D341Med (cell line): ENCODE measurements at regions not wholly inside any gene's neighbourhood (a gene's known extent, or its start where the extent isn't known, plus 50 kb on each side); places are given as distances from the start of the nearest gene placed in this dataset.

ENCODE experiments used
- DNase-seq: peaks from one replicate; pipeline ENCODE4 v3.0.0; 2012; ENCODE audit warnings: low spot score

DNA sequence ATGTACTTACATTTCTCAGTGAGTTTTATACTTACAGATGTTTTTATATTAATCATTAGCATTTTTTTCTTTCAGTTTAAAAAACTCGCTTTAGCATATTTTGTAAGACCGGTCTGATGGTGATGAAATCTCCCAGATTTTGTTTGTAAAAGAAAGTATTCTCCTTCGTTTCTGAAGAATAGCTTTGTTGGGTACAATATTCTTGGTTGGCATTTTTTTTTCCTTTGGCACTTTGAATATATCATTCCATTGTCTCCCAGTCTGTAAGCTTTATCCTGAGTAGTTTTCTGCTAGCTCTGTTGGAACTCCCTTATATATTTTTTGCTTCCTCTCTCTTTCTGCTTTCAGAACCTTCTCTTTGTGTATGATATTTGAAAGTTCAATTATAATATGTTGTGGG, 412.6 kb downstream of the RASEF start:
- no peak for DNase-seq

DNA sequence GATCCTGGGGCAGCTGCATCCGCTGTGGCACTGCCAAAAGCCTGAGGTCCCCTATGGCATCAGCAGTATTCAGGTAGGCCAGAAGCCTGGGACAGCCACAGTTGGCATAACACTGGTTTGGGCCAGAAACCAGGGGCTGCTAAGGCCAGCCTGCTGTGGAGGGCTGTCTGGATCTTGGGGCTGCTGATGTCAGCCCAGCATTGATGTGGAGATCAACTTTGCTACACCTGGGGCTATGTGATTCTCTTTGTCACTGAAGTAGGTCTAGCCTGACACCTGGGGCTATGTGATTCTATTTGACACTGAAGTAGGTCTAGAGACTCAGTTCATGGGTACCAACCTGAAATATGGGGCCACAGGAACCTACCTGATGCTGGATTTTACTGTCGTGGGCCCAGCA, 411.5 kb downstream of the RASEF start:
- no peak for DNase-seq

DNA sequence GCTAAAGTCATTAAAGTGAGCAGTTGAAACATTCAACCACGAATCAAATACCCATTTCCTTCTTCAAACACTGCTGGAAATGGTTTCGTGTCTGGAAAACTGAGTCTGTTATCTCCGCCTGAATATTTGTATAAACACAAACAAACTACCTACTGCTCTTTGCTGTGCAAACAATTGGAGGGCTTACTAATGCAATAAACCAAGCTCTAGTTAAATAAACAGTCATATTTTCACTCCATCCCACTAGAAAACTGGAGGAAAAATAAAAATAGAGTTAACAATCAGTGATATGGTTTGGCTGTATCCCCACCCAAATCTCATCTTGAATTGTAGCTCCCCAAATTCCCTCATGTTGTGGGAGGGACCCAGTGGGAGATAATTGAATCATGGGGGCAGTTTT, 397.6 kb downstream of the RASEF start:
- DNase-seq = no peak

DNA sequence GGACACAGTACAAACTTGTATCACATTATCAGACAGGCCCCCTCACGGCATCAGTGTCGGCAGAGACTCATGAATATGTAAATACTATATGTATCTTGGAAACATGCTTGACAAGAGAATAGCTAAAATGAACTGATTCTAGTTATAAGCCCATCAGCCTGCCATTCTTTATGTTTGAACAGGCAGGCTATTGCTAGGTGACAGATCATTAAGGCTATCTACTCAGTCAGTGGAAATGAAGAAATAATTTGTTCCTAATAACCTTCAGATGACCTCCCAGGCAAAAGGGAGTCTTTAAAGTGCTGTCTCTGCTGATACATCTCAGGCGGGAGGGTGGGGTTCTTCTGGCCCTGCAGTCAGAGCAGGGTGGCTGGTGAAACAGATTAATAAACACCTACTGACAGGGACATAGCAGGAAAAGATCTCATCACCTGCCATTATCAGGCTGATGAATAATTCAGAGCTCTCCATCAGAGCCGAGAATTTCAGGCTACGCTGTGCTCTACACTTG, 394.2 kb downstream of the RASEF start:
- DNase-seq = no peak

DNA sequence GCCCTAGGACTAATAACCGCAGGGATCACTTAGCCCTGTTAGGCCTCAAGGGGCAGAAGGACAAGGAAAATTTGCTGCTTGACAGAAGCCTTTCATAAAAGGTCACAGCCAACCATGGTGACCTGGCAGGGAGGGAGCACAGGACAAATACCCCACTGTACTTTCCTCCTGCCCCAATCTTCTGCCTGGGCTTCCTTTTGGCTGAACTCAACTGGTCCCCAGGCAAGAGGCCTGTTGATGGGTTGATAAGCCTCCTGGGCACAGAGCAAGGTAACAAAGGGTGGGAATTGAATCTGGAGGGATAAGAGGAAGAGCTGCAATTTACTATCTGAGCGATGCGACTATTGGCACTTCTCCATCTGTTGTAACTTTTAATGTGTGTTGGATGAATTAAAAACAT, 392.9 kb downstream of the RASEF start:
- DNase-seq = no peak

DNA sequence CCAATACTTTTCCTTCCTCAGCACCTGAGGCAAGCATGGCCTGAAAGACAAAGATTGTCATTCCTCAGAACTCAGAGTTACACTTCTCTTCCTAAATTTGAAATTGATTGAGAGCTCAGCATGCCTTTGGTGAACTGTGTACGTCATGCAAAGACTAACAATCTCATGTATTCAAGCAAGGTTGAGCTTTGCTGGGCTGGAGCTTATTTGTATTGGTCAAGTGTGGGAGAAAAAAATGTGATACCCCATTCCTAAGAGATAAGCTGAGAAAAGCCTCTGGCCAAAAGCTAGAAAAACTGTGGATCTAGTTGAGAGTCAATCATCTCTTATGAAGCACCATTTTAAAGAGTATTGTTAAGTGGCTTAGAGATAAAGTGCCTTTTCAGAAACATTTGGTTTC, 392.2 kb downstream of the RASEF start:
- no peak for DNase-seq

DNA sequence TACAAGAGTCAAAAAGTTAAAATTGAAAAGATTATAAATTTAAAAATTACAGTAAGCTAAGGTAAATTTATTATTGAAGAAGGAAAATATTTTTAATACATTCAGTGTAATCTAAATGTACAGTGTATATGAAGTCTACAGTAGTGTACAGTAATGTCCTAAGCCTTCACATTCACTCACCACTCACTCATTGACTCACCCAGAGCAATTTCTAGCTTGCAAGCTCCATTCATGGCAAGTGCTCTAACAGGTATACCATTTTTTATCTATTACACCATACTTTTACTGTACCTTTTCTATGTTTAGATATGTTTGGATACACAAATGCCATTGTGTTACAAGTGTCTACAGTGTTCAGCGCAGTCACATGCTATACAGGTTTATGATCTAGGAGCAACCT, 389.7 kb downstream of the RASEF start:
- no peak for DNase-seq

DNA sequence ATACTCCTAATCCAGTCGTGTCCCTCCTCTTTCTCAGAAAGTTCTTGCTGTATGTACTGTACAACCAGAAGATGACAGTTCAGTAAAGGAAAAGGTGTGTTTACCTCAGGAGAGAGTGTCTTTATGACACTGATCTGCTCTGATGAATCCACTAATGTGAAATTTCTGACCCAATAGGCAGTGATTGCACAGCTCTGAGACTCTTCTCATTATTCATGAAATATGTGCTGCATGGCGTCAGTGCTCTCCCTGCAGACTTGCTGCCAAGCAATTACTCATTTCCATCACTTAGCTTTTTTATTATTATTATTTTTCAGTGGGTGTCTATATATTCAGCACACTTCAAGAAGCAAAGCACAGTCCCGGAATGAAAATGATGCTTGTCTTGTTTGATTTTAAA, 389.0 kb downstream of the RASEF start:
- DNase-seq = no peak

DNA sequence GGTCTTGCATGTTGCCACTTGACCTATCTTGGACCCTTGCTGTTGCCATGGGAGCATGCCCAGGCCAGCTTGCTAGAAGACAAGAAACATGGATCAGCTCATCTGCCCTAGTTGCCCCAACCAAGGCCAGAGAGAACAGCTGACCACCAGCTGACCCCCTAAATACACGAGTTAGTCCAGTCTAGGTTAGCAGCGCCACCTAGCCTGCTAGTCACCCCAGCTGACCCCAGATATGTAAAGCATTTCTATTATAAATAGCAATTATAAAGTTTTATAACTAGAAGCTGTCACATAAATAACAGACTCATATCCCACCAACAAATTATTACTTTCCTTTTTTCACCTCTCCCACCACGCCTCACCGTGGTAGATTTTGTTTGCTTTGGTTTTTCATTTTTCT, 387.8 kb downstream of the RASEF start:
- DNase-seq = no peak

DNA sequence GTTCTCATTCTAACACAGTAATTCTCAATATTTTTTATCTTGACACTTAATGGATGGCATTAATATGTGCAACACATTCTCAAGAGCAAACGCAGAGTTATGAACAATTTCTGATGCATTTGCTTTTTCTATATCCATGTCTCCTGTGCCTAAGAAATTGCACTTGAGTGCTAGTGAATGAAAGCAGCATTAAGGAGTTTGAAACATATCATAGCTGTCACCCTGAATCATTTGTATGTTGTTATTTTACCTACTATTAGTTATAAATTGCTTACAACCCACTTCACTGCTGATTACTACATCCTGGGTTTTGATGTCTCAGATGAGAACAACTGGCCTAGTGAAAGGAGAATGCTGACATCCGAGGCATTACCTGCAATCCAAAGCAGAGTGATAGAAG, 387.3 kb downstream of the RASEF start:
- DNase-seq = no peak

DNA sequence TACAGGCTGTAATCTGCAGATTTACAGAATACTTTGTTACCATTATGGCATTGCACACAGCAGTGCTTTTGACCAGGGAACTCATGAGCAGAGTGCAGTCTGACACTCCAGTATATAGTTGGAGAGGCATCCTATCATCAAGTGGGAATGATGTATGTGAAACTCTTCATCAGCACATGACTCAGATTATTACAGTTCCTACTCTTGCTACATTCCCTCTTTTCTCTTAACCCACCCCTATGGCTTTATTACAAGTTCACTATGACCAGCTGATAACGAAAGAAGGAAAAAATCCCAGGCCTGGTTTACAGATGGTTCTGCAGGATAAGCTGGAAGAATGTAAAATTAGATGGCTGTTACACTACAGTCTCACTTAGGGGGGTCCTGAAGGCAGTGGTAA, 385.9 kb downstream of the RASEF start:
- DNase-seq = no peak

DNA sequence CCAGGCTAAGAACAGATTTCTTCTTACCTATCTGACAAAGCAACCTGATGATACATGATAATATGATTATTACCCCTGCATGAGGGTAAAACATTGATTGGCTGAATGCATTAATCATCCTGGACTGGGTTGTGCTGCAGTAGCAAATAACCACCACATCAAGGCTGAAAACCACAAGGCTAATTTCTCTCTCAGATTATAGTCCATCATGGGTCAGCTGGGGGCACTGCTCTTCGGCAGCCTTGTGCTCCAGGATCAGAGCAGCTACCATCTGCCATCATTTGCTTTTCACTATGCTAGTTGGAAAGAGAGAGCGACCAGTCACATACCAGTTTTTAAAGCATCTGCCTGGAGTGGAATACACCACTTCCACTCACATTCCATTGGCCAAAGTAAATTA, 383.5 kb downstream of the RASEF start:
- no peak for DNase-seq

DNA sequence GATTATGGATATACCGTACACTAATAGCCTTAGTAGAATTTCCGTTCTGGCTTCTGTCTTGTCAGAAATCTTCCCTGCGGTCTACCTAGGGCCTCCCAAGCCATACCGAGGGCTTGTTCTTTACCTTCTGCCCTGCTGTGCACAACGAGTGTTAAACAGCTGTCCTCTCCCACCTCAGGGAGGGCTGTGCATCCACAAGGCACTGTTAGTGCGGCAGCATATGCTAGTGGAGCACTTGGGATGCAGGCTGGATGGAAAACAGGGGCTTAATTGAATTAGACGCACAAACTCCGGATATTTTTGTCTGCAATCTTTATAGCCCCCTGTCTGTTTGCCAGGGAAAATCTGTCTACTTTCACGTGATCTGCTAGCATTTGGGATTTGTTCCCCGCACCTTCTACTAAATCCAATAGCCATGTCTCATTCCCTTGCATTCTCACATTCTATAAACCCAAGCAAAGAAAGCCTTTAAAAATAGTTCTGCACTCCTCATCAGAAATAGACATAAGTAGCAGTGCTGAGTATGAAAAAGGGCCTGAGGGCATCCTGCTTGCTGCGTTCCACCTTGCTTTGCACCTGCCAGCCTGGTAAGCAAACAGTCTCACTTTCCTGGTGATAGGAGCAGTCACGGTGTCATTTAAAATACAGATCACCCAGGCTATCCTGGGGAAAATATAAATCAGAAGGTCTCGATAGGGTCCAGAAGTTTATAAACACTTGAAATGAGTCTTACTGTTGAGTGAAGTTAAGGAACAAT, 382.6 kb downstream of the RASEF start:
- DNase-seq = no peak

DNA sequence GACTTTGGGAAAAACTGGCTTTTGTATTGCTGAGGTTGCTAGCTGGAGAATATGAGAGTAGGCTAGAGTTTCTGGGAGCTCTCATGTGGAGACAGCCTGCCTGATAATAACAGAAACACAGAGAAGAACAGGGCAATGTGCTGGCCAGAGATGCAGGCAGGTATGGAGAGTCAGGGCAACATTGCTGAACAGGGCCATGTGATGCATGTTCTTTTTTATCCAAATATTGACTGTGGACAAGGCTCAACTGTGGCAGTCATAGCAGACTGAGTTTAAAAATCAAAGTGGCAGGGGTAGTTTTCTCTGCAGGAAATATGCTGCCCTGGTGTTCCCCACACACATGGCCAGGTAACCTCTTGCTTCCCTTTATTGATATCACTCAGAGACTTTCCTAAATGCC, 381.1 kb downstream of the RASEF start:
- DNase-seq = no peak

DNA sequence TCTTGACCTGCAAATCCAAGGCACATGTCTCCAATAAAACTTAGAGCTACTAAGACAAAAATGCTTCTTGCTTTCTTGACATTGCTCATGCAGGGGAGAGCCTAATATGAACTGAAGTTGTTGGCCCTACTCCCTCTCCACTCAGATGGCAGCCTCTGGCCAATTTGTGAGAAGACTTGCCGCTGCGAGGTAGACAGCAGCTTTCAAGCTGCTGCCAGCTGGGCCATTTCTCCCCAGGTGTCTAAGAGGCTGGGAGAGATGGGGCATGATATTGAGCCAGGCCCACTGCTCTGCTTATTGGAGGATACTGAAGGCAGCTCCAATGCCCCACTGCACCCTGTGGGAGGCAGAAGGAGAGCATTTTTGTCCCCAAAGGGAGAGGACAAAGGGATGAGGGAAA, 380.5 kb downstream of the RASEF start:
- no peak for DNase-seq

DNA sequence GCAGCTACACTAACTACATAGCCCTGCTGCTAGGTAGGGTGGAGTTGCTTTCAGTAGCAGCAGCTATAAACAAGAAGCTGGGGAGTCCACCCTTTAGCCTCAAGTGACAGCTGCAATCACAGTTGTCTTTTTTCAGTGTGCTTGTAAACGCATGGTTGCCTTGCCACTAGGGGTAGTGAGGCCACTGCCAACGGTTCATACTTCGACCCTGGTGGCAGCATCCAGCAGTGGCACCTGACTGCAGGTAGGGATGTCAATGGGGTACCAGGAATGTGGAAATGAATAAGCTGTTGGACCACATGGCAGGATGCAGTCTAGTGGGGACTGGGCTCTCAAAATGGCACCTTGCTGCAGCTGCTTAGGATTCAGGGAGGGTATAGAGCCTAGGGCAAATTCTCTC, 367.2 kb downstream of the RASEF start:
- no peak for DNase-seq

DNA sequence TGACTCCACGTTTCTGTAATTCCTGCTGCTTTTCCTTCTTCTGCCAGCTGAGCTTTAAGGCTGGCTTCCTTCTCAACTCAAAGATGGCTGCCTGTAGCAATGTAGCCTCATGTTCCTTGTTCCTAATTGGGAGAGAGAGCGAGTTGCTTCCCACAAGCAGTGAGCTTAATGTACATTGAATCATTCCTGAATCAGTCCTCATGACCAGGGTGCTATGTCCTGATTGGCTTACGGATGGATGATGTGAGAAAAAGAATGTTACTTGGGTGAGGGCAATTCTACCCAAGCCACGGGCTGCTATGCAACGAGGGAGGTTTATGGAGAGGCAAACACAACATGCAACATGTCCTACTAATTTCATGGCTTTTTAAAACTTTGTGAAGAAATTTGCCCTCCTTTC, 356.2 kb downstream of the RASEF start:
- DNase-seq = no peak

DNA sequence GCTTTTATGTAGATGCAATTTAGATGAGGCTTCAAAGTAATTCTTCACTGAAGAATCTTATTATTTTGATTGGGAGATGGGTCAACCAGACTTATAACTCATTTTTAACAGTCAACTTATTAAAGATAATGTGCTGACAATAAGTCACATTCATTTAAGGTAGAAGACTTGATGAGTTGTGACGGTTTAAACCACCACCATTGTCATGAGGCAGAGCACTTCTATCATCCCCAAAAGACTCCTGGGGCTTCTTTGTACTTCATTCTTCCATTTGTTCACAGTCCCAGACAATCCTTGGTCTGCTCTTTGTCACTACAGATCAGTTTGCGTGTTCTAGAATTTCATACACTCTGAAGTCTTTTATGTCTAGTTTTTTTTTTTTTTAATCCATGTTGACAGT, 346.1 kb downstream of the RASEF start:
- no peak for DNase-seq

DNA sequence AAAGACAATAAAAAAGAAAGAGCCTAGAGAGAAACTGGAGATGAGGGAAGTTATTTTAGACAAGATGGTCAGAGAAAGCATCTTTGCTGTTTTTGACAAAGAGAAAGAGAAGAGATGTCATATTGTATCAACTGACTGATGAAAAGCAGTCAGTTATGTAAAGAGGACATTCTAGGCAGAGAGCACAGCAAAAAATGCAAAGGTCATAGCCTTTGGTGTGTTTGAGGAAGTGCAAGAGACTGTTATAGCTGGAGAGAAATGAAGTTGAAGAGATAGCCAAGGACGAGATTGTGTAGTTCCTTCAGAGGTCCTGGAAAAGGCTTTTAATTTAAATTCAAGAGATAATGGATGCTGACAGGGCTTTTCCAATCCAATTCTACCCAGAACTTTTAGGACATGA, 342.4 kb downstream of the RASEF start:
- DNase-seq = no peak

DNA sequence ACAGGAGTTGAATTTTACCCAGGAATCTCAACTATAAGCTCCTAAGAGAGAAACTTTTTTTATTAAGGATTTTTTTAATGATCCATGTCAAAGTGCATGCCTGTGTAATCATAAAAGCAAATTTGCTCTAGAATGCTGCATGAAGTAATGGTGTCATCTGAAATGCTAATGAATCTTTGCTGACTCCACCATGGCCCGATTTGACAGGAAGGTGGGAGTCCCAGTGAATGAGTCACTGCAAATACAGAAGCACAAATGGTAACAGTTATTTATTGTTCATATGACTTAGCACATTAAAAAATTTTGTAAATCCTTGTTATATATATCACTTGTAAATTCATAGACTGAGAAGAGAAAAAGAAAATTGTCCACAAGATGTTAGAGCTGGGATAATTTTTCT, 341.3 kb downstream of the RASEF start:
- DNase-seq = no peak

DNA sequence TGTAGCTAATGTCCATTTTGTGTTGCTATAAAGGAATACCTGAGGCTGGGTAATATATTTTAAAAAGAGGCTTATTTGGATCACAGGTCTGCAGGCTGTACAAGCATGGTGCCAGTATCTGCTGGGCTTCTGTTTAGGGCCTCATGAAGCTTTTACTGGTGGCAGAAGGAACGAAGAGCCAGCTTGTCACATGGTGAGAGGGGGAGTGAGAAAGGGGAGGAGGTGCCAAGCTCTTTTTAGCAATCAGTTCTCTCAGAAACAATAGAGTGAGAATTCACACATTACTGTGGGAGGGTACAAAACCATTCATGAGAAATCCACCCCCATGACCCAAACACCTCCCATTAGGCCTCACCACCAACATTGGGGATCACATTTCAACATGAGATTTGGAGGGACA, 340.9 kb downstream of the RASEF start:
- DNase-seq = no peak

DNA sequence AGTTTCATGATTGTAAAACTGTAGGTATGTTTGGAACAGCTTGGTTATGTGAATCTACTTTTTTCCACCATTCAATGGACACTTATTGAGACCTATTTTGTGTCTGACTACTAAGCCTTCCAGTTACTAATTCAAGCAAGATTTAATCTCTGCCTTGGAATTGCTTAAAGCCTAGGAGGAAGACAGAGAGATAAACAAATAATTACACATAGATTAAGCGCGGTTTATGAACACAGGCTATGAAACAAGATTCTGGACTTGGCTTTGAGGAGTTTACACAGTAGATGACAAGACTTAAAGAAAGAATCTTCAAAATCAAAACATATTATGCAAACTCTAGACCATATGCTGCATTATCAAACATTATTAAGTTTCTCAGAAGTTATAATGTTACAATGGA, 340.4 kb downstream of the RASEF start:
- DNase-seq = no peak

DNA sequence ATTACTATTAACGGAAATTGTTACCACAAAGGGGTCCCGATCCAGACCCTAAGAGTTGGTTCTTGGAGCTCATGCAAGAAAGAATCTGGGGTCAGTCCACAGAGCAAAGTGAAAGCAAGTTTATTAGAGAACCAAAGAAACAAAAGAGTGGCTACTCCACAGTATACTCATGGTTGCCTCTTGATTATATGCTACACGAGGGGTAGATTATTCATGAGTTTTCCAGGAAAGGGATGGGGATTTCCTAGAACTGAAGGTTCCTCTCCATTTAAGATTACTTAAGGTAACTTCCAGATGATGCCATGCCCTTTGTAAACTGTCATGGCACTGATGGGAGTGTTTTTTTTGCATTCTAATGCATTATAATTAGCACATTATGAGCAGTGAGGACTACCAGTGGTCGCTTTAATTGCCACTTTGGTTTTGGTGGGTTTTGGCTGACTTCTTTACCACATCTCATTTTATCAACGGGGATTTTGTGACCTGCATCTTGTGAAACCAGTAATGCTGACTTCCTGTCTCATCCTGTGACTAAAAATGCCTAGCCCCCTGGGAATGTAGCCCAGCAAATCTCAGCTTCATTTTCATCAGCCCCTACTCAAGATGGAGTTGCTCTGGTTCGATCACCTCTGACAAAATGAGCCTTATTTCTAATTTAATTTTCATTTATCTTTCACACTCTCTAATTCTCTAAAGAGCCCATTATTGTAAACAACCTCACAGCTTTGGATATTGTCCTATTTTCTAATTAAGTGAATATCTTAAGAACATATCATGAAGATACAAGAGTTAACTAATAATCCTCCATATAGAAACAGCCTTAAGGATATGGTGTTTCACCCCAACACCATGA, 336.3 kb downstream of the RASEF start:
- no peak for DNase-seq

DNA sequence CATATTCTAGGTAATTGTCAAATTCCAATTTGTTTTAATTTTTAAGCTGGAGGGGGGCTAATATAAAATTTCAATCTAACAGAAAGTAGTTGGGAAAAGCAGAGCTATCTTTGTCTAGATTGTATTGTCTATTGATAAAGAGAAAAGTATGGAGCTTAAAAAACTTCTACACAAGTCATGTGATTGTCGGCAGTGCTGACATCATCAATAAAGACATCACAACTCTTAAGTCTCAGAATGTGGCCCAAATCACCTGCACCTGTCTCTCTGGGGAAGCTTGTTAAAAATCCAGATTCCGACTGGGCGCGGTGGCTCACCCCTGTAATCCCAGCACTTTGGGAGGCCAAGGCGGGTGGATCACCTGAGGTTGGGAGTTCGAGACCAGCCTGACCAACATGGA, 333.8 kb downstream of the RASEF start:
- DNase-seq = no peak
